HEK293T (cell line): ENCODE measurements at regions not wholly inside any gene's neighbourhood (a gene's known extent, or its start where the extent isn't known, plus 50 kb on each side); places are given as distances from the start of the nearest gene placed in this dataset.

ENCODE experiments used
- CTCF ChIA-PET: fragments of 350-600 bp; formaldehyde crosslinking; extraction: SDS; loops from one replicate; lab custom pipeline; 2021; ENCODE audit warnings: antibody characterized with exemption, inconsistent platforms; lab: Yijun Ruan, JAX
- POLR2A ChIA-PET: fragments of 350-600 bp; formaldehyde crosslinking; extraction: SDS; loops from one replicate; lab custom pipeline; 2020; ENCODE audit warnings: antibody characterized with exemption, inconsistent platforms; lab: Yijun Ruan, JAX
- DNase-seq: peaks from one replicate; pipeline ENCODE4 v3.0.0; 2012; ENCODE audit warnings: mixed read lengths; ENCODE audit errors: extremely low spot score
- ARNT ChIP-seq: fragments of 450-650 bp; IDR thresholded peaks from 2 replicates; pipeline ENCODE4 v1.6.1; 2017; ENCODE audit warnings: mild to moderate bottlenecking
- BHLHE40 ChIP-seq: fragments of 450-650 bp; IDR thresholded peaks from 2 replicates; pipeline ENCODE4 v1.6.1; 2016; ENCODE audit warnings: mild to moderate bottlenecking, moderate library complexity, borderline replicate concordance
- CTBP1 ChIP-seq: fragments of 450-650 bp; IDR thresholded peaks from 2 replicates; pipeline ENCODE4 v1.6.1; 2016; ENCODE audit warnings: borderline replicate concordance
- ELF4 ChIP-seq: fragments of 450-650 bp; IDR thresholded peaks from 2 replicates; pipeline ENCODE4 v1.6.1; 2017; ENCODE audit warnings: antibody characterized with exemption
- FOXA1 ChIP-seq: fragments of 450-650 bp; IDR thresholded peaks from 2 replicates; pipeline ENCODE4 v1.6.1; 2016; ENCODE audit warnings: mild to moderate bottlenecking
- FOXK2 ChIP-seq: fragments of 450-650 bp; IDR thresholded peaks from 2 replicates; pipeline ENCODE4 v1.6.1; 2016; ENCODE audit warnings: mild to moderate bottlenecking
- FOXM1 ChIP-seq: fragments of 450-650 bp; IDR thresholded peaks from 2 replicates; pipeline ENCODE4 v1.6.1; 2017; ENCODE audit warnings: mild to moderate bottlenecking, borderline replicate concordance
- HDGF ChIP-seq: fragments of 450-650 bp; IDR thresholded peaks from 2 replicates; pipeline ENCODE4 v1.6.1; 2017; ENCODE audit warnings: antibody characterized with exemption, borderline replicate concordance
- L3MBTL2 ChIP-seq: fragments of 450-650 bp; conservative IDR thresholded peaks from 2 replicates; pipeline ENCODE4 v1.6.1; 2016; ENCODE audit warnings: mild to moderate bottlenecking
- LEF1 ChIP-seq: fragments of 450-650 bp; IDR thresholded peaks from 2 replicates; pipeline ENCODE4 v1.6.1; 2017; ENCODE audit warnings: mild to moderate bottlenecking, borderline replicate concordance
- NFRKB ChIP-seq: fragments of 450-650 bp; IDR thresholded peaks from 2 replicates; pipeline ENCODE4 v1.6.1; 2016; ENCODE audit warnings: mild to moderate bottlenecking, moderate library complexity
- SP1 ChIP-seq: fragments of 450-650 bp; IDR thresholded peaks from 2 replicates; pipeline ENCODE4 v1.6.1; 2017
- SUZ12 ChIP-seq: fragments of 450-650 bp; IDR thresholded peaks from 2 replicates; pipeline ENCODE4 v1.6.1; 2016; ENCODE audit warnings: mild to moderate bottlenecking
- TARDBP ChIP-seq: fragments of 450-650 bp; IDR thresholded peaks from 2 replicates; pipeline ENCODE4 v1.6.1; 2016
- ZNF384 ChIP-seq: fragments of 450-650 bp; IDR thresholded peaks from 2 replicates; pipeline ENCODE4 v1.6.1; 2016
- TF ChIP-seq, protein P1 (sequence below): fragments of 450-650 bp; IDR thresholded peaks from 2 replicates; pipeline ENCODE4 v1.6.1; 2016

DNA sequence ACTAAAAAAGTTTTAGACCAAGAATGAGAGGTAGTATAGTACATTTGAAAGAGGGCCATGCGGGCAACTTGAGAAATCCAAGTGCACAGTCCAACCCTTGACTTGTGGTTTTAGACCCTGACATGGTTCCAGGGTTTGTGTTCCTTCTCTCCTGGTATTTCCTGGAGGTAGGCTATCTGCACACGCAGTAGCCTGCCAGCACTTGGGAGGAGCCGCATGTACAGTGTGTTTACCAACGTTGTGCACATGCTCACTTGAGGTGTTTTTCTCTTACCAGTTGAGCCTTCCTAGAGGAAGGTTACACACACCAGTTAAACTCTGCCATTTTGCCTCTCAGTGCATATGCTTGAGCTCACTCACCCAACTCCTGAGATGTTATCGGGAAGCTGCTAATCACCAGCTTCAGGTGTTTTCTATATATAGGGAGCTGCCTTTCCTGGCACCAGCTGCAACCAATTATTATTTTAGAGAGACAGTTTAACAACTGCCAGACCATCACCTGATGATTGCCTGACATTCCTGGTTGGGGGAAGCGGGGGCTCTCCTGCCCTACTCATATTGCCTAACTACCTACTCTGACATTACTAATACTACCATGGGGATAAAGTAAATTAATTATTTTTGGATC is 593.4 kb upstream of the TUSC1 start:
- TF ChIP-seq FOXK2, result no peak
- TF ChIP-seq TARDBP, result no peak
- TF ChIP-seq BHLHE40, result no peak
- no peak for TF ChIP-seq ZNF384
- no peak for TF ChIP-seq FOXM1
- TF ChIP-seq L3MBTL2, result no peak
- TF ChIP-seq CTBP1, result no peak
- no peak for TF ChIP-seq ARNT
- no peak for TF ChIP-seq NFRKB
- TF ChIP-seq LEF1, result no peak
- TF ChIP-seq, protein P1, sequence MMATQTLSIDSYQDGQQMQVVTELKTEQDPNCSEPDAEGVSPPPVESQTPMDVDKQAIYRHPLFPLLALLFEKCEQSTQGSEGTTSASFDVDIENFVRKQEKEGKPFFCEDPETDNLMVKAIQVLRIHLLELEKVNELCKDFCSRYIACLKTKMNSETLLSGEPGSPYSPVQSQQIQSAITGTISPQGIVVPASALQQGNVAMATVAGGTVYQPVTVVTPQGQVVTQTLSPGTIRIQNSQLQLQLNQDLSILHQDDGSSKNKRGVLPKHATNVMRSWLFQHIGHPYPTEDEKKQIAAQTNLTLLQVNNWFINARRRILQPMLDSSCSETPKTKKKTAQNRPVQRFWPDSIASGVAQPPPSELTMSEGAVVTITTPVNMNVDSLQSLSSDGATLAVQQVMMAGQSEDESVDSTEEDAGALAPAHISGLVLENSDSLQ, result no peak
- TF ChIP-seq SP1, result no peak
- no peak for TF ChIP-seq SUZ12
- no peak for TF ChIP-seq ELF4
- no peak for DNase-seq
- ChIA-PET POLR2A (no interaction called here), CTCF (no interaction called here)

DNA sequence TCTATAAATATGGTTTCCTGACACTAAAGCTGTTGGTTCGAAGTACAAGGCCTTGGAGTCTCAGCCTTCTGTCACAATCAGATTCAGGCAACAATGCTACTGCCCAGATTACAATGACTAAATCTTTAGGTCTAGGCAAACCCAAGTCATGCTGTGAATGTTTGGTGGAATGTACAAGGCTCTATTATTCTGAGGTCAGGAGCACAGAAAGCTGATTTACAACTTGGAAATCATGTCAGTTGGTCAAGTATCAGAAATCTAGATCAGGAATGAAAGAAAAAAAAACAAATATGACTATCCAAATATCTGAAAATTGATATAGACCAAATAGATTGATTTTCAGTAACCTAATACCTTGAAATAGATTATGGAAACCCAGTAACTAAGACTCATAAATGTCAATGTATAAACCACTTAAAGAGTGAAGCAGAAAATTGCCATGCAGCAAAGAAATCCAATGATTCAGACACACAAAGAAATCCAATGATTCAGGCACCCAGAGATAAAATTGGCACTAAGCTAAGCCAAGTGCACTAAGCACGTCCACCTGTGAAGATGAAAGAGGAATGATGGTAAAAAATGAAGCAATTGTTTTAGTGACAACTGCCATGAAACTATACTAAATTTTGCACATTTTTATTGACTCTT is 588.0 kb upstream of the TUSC1 start:
- ChIA-PET POLR2A (no interaction called here), CTCF (no interaction called here)
- no peak for DNase-seq
- no peak for TF ChIP-seq BHLHE40
- no peak for TF ChIP-seq TARDBP
- no peak for TF ChIP-seq LEF1
- TF ChIP-seq, protein P1, result no peak
- TF ChIP-seq ZNF384, result no peak
- TF ChIP-seq HDGF, result no peak
- TF ChIP-seq CTBP1, result no peak
- TF ChIP-seq SUZ12, result no peak
- no peak for TF ChIP-seq L3MBTL2
- TF ChIP-seq SP1, result no peak
- TF ChIP-seq FOXA1, result no peak
- TF ChIP-seq ARNT, result no peak
- no peak for TF ChIP-seq ELF4

DNA sequence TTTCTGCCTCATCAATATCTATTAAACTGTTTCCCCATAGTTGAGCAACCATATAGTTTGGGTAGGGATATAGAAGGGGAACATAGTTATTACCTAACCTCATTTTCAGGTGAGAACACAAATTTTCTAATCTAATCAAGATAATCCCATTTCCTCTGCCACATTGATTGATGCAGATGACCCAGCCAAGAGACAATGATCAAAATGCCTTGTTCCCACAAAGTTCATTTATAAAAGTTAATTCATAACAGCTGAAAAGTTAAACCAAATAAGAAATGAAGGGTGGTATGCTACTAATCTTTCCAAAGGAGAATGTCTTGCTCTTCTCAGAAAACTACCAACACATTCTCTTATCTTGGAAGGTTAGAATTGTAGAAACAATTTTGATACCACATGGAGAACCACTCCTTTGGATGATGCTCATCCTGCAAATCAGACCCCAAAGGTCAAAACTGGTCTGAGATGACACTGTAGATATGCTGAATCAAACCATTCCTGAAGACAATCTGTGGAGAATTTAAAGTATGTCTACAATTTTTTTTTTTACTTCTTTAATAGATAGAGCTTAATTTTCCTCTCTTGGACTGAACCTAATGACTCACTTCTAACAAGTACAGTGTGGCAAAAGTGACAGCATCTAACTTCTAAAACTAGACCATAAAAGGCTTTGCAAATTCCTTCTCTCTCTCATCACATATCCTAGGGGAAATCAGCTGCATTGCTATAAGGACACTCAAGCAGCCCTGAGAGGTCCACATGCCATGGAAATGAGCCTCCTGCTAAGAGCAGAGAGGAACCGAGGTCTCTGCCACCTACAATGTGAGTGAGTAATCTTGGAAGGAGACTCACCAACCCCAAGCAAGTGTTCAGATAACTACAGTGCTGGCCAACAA is 586.7 kb upstream of the TUSC1 start:
- POLR2A ChIA-PET, result no interaction called here
- DNase-seq, result no peak
- no peak for TF ChIP-seq LEF1
- TF ChIP-seq FOXM1, result no peak
- TF ChIP-seq BHLHE40, result no peak
- no peak for TF ChIP-seq SP1
- TF ChIP-seq, protein P1, result no peak
- no peak for TF ChIP-seq SUZ12
- TF ChIP-seq NFRKB, result no peak
- no peak for TF ChIP-seq TARDBP
- TF ChIP-seq FOXK2, result no peak
- CTCF ChIA-PET, result no interaction called here

DNA sequence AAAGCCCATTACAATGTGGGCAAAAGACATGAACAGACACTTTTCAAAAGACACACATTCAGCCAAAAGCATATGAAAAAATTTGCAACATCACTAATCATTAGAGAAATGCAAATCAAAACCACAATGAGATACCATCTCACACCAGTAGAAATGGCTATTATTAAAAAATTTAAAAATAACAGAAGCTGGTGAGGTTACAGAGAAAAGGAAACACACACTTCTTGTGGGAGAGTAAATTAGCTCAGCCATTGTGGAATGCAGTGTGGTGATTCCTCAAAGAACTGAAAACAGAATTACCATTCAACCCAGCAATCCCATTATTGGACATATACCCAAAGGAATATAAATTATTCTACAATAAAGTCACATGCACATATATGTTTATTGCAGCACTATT is 585.2 kb upstream of the TUSC1 start:
- POLR2A ChIA-PET, result no interaction called here
- CTCF ChIA-PET, result no interaction called here
- no peak for TF ChIP-seq CTBP1
- TF ChIP-seq FOXK2, result no peak
- no peak for TF ChIP-seq FOXA1
- TF ChIP-seq ZNF384, result no peak
- TF ChIP-seq FOXM1, result no peak
- no peak for TF ChIP-seq ELF4
- no peak for TF ChIP-seq HDGF
- TF ChIP-seq L3MBTL2, result no peak
- no peak for TF ChIP-seq BHLHE40
- TF ChIP-seq SUZ12, result no peak
- no peak for TF ChIP-seq ARNT
- no peak for TF ChIP-seq LEF1

DNA sequence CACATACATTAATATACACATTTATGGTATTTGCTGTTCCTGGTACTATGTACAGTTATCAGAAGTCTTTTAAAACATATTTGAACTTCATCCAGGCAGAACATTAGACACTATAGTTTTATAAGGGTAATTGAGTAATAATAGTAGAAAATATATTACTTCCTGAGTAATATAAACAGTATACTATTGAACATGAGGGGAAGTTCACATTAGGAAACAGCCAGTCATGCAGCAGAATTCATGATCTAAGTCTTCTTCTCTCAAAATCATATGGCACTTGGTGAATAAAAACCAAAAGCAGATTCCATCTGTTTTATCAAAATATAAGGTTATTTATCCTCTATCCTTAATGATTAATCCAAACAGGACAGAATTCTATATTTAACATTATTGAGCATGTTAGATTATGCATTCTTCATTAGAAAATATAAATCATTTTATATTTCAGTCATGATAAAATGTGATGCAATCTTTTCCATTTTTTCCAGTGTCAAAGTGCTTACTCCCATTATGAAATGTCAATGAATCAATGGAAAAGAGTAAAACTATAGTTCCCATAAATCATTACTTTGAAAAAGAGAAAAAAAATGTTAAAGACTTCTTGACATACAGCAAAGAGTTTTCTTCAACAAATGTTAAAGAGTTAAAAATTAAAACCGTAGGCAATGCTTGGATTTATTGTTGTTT is 584.3 kb upstream of the TUSC1 start:
- CTCF ChIA-PET, result no interaction called here
- POLR2A ChIA-PET, result no interaction called here
- no peak for DNase-seq

More for the DNA sequence above, 585.2 kb upstream of the TUSC1 start:
- DNase-seq, result no peak

More for the DNA sequence above, 584.3 kb upstream of the TUSC1 start:
- TF ChIP-seq CTBP1, result no peak
- TF ChIP-seq ZNF384, result no peak
- TF ChIP-seq ARNT, result no peak
- no peak for TF ChIP-seq ELF4
- no peak for TF ChIP-seq SUZ12
- TF ChIP-seq, protein P1, result no peak
- TF ChIP-seq L3MBTL2, result no peak
- no peak for TF ChIP-seq SP1
- no peak for TF ChIP-seq LEF1
- no peak for TF ChIP-seq TARDBP
- TF ChIP-seq FOXA1, result no peak
- no peak for TF ChIP-seq HDGF
- no peak for TF ChIP-seq NFRKB
- no peak for TF ChIP-seq FOXK2
- no peak for TF ChIP-seq FOXM1
- TF ChIP-seq BHLHE40, result no peak
